ENCODE measurements at regions not wholly inside any gene's neighbourhood (a gene's known extent, or its start where the extent isn't known, plus 50 kb on each side); places are given as distances from the start of the nearest gene placed in this dataset.

- no peak for DNase-seq (ENCODE audit: low spot score in 2 of 2)
- no peak for TF ChIP-seq CTCF (IDR thresholded peaks at IDR 0.05)
- Histone ChIP-seq H3K4me3 (no peak overlapping the region), H3K27me3 (no peaks in the 10 kb centered on the region), H3K36me3 (no peaks in the 10 kb centered on the region), H3K9me3 (no peaks in the 10 kb centered on the region), H3K4me1 (peaks cover 0 to 6% of the 10 kb centered on the region in 2 donors), H3K27ac (peak overlapping the region in 1 of 2 donors; percentile 7)
- intact Hi-C loops (cut with DNase I) = no loop called here
Measured at GRCh38 chr11:130634186-130634585, 185.7 kb downstream of the ADAMTS15 start.

GRCh38 chr11:130634961-130635473 is 186.6 kb downstream of the ADAMTS15 start:
- no peaks in the 10 kb centered on the region for H3K36me3 ChIP-seq
- no peak for TF ChIP-seq CTCF (IDR thresholded peaks at IDR 0.05)
- H3K27ac ChIP-seq = peak overlapping the region in 1 of 2 donors; percentile 53
- H3K27me3 ChIP-seq = no peaks in the 10 kb centered on the region
- no peaks in the 10 kb centered on the region for H3K9me3 ChIP-seq
- peaks cover 0 to 6% of the 10 kb centered on the region in 2 donors for H3K4me1 ChIP-seq
- intact Hi-C loops (cut with DNase I) = no loop called here
- H3K4me3 ChIP-seq = no peak overlapping the region
- no peak for DNase-seq (ENCODE audit: low spot score in 2 of 2)

- no peak overlapping the region for H3K27ac ChIP-seq
- no peak for DNase-seq (ENCODE audit: low spot score in 2 of 2)
- TF ChIP-seq CTCF (IDR thresholded peaks at IDR 0.05) = no peak
- no peak overlapping the region for H3K4me3 ChIP-seq
- H3K4me1 ChIP-seq = peaks cover 0 to 6% of the 10 kb centered on the region in 2 donors
- no peaks in the 10 kb centered on the region for H3K9me3 ChIP-seq
- intact Hi-C loops (cut with DNase I) = no loop called here
- H3K36me3 ChIP-seq = no peaks in the 10 kb centered on the region
- H3K27me3 ChIP-seq = no peaks in the 10 kb centered on the region
Measured at GRCh38 chr11:130635937-130636630, 187.6 kb downstream of the ADAMTS15 start.

- Histone ChIP-seq H3K9me3 (no peaks in the 10 kb centered on the region), H3K36me3 (no peaks in the 10 kb centered on the region), H3K4me1 (peaks cover 0 to 6% of the 10 kb centered on the region in 2 donors), H3K27ac (no peak overlapping the region), H3K27me3 (no peaks in the 10 kb centered on the region), H3K4me3 (no peak overlapping the region)
- TF ChIP-seq CTCF (IDR thresholded peaks at IDR 0.05) = no peak
- intact Hi-C loops (cut with DNase I) = no loop called here
- no peak for DNase-seq (ENCODE audit: low spot score in 2 of 2)
Measured at GRCh38 chr11:130636722-130637464, 188.4 kb downstream of the ADAMTS15 start.

- no peak overlapping the region for H3K27ac ChIP-seq
- peaks cover 0 to 6% of the 10 kb centered on the region in 2 donors for H3K4me1 ChIP-seq
- no peaks in the 10 kb centered on the region for H3K36me3 ChIP-seq
- H3K4me3 ChIP-seq = no peak overlapping the region
- DNase-seq (ENCODE audit: low spot score in 2 of 2) = no peak
- intact Hi-C loops (cut with DNase I) = no loop called here
- H3K27me3 ChIP-seq = no peaks in the 10 kb centered on the region
- no peaks in the 10 kb centered on the region for H3K9me3 ChIP-seq
- no peak for TF ChIP-seq CTCF (IDR thresholded peaks at IDR 0.05)
Measured at GRCh38 chr11:130637566-130637965, 189.1 kb downstream of the ADAMTS15 start.
